ENCODE measurements at regions not wholly inside any gene's neighbourhood (a gene's known extent, or its start where the extent isn't known, plus 50 kb on each side); places are given as distances from the start of the nearest gene placed in this dataset.
"Not testable (repeated sequence)": the region's sequence is repeated elsewhere in the genome, so short reads cannot be mapped to it uniquely, and the experiment has no call there.

- no peak for DNase-seq
Measured at GRCh38 chr18:51463483-51464136, 266.1 kb upstream of the MEX3C start.

GRCh38 chr18:51478908-51479307, 281.4 kb upstream of the MEX3C start:
- no peak for DNase-seq

GRCh38 chr18:51479736-51480135, 282.3 kb upstream of the MEX3C start:
- no peak for DNase-seq

- no peak for DNase-seq
Measured at GRCh38 chr18:51480407-51481261, 283.2 kb upstream of the MEX3C start.

GRCh38 chr18:51486735-51487366, 289.4 kb upstream of the MEX3C start:
- DNase-seq, result no peak

- no peak for DNase-seq
Measured at GRCh38 chr18:51490417-51490816, 292.9 kb upstream of the MEX3C start.

- no peak for DNase-seq
Measured at GRCh38 chr18:51490860-51491259, 293.4 kb upstream of the MEX3C start.

- DNase-seq, result no peak
Measured at GRCh38 chr18:51491678-51492372, 294.3 kb upstream of the MEX3C start.

- no peak for DNase-seq
Measured at GRCh38 chr18:51498085-51498855, 300.8 kb upstream of the MEX3C start.

- no peak for DNase-seq
Measured at GRCh38 chr18:51503351-51503750, 305.9 kb upstream of the MEX3C start.

- no peak for DNase-seq
Measured at GRCh38 chr18:51506811-51507210, 309.3 kb upstream of the MEX3C start.

GRCh38 chr18:51508410-51508809, 310.9 kb upstream of the MEX3C start:
- DNase-seq, result not testable (repeated sequence)

GRCh38 chr18:51510020-51510419, 312.5 kb upstream of the MEX3C start:
- DNase-seq, result no peak

GRCh38 chr18:51513517-51513916, 316.0 kb upstream of the MEX3C start:
- DNase-seq, result no peak

- DNase-seq, result no peak
Measured at GRCh38 chr18:51514128-51514527, 316.6 kb upstream of the MEX3C start.

- no peak for DNase-seq
Measured at GRCh38 chr18:51516478-51517038, 319.1 kb upstream of the MEX3C start.

- no peak for DNase-seq
Measured at GRCh38 chr18:51519571-51519970, 322.1 kb upstream of the MEX3C start.

- no peak for DNase-seq
Measured at GRCh38 chr18:51520676-51521180, 323.2 kb upstream of the MEX3C start.

- no peak for DNase-seq
Measured at GRCh38 chr18:51522338-51522737, 324.9 kb upstream of the MEX3C start.

GRCh38 chr18:51522821-51523220, 325.3 kb upstream of the MEX3C start:
- peak; percentile 40 for DNase-seq

- DNase-seq, result peak; percentile 4
Measured at GRCh38 chr18:51523671-51524070, 326.2 kb upstream of the MEX3C start.
